ENCODE measurements at regions not wholly inside any gene's neighbourhood (a gene's known extent, or its start where the extent isn't known, plus 50 kb on each side); places are given as distances from the start of the nearest gene placed in this dataset.

- DNase-seq (ENCODE audit: low spot score): no peak
These were observed 259.0 kb upstream of the G2E3 start for GRCh38 chr14:30299915-30300314.

GRCh38 chr14:30303350-30303749 lies 255.6 kb upstream of the G2E3 start:
- no peak for DNase-seq (ENCODE audit: low spot score)

- no peak for DNase-seq (ENCODE audit: low spot score)
These were observed 253.6 kb upstream of the G2E3 start for GRCh38 chr14:30305346-30305745.

- DNase-seq (ENCODE audit: low spot score): no peak
These were observed 249.6 kb upstream of the G2E3 start for GRCh38 chr14:30309405-30309804.

- DNase-seq (ENCODE audit: low spot score): no peak
These were observed 246.7 kb upstream of the G2E3 start for GRCh38 chr14:30312214-30312613.

- no peak for DNase-seq (ENCODE audit: low spot score)
These were observed 241.2 kb upstream of the G2E3 start for GRCh38 chr14:30317729-30318128.

- DNase-seq (ENCODE audit: low spot score): no peak
These were observed 236.1 kb upstream of the G2E3 start for GRCh38 chr14:30322819-30323218.

GRCh38 chr14:30330033-30330432 lies 228.9 kb upstream of the G2E3 start:
- no peak for DNase-seq (ENCODE audit: low spot score)

- peak; percentile 11 for DNase-seq (ENCODE audit: low spot score)
These were observed 228.5 kb upstream of the G2E3 start for GRCh38 chr14:30330445-30330844.

- no peak for DNase-seq (ENCODE audit: low spot score)
These were observed 227.9 kb upstream of the G2E3 start for GRCh38 chr14:30331030-30331429.

GRCh38 chr14:30332374-30332773 lies 226.6 kb upstream of the G2E3 start:
- no peak for DNase-seq (ENCODE audit: low spot score)

GRCh38 chr14:30333934-30334333 lies 225.0 kb upstream of the G2E3 start:
- DNase-seq (ENCODE audit: low spot score): no peak

- no peak for DNase-seq (ENCODE audit: low spot score)
These were observed 221.5 kb upstream of the G2E3 start for GRCh38 chr14:30337456-30337855.

- DNase-seq (ENCODE audit: low spot score): no peak
These were observed 219.6 kb upstream of the G2E3 start for GRCh38 chr14:30339311-30339901.

- no peak for DNase-seq (ENCODE audit: low spot score)
These were observed 218.5 kb upstream of the G2E3 start for GRCh38 chr14:30340495-30340894.

GRCh38 chr14:30345511-30345910 lies 213.4 kb upstream of the G2E3 start:
- DNase-seq (ENCODE audit: low spot score): no peak

GRCh38 chr14:30348445-30348844 lies 210.5 kb upstream of the G2E3 start:
- DNase-seq (ENCODE audit: low spot score): no peak

GRCh38 chr14:30349520-30349919 lies 209.4 kb upstream of the G2E3 start:
- DNase-seq (ENCODE audit: low spot score): no peak

GRCh38 chr14:30354439-30354838 lies 204.5 kb upstream of the G2E3 start:
- DNase-seq (ENCODE audit: low spot score): no peak

GRCh38 chr14:30355431-30355913 lies 203.5 kb upstream of the G2E3 start:
- DNase-seq (ENCODE audit: low spot score): peak; percentile 55

GRCh38 chr14:30356438-30357202 lies 202.3 kb upstream of the G2E3 start:
- DNase-seq (ENCODE audit: low spot score): no peak

- no peak for DNase-seq (ENCODE audit: low spot score)
These were observed 201.2 kb upstream of the G2E3 start for GRCh38 chr14:30357791-30358190.

GRCh38 chr14:30362369-30363218 lies 196.4 kb upstream of the G2E3 start:
- DNase-seq (ENCODE audit: low spot score): no peak
